HG02642 (cell line): ENCODE measurements at regions not wholly inside any gene's neighbourhood (a gene's known extent, or its start where the extent isn't known, plus 50 kb on each side); places are given as distances from the start of the nearest gene placed in this dataset.

Experiments used
- ATAC-seq: cut with Tn5 transposase; IDR thresholded peaks from one replicate; pipeline ENCODE4 v1.9.1; 2021; ENCODE audit warnings: mild to moderate bottlenecking; ENCODE audit not compliant: unreplicated experiment, poor library complexity

- no peak for ATAC-seq
These were observed 90.8 kb upstream of the SLC34A2 start for GRCh38 chr4:25564836-25565235.

GRCh38 chr4:25567253-25567652 is 88.4 kb upstream of the SLC34A2 start:
- no peak for ATAC-seq

GRCh38 chr4:25569716-25570115 is 85.9 kb upstream of the SLC34A2 start:
- no peak for ATAC-seq

- no peak for ATAC-seq
These were observed 80.0 kb upstream of the SLC34A2 start for GRCh38 chr4:25575611-25576010.

- no peak for ATAC-seq
These were observed 77.2 kb upstream of the SLC34A2 start for GRCh38 chr4:25578432-25578831.

GRCh38 chr4:25580633-25581467 is 74.8 kb upstream of the SLC34A2 start:
- no peak for ATAC-seq

- ATAC-seq, result no peak
These were observed 69.6 kb upstream of the SLC34A2 start for GRCh38 chr4:25585901-25586523.

GRCh38 chr4:25588206-25588605 is 67.4 kb upstream of the SLC34A2 start:
- no peak for ATAC-seq

- ATAC-seq, result no peak
These were observed 65.5 kb upstream of the SLC34A2 start for GRCh38 chr4:25590171-25590570.

GRCh38 chr4:25592736-25593135 is 62.9 kb upstream of the SLC34A2 start:
- no peak for ATAC-seq
